ENCODE measurements at regions not wholly inside any gene's neighbourhood (a gene's known extent, or its start where the extent isn't known, plus 50 kb on each side); places are given as distances from the start of the nearest gene placed in this dataset.

DNA sequence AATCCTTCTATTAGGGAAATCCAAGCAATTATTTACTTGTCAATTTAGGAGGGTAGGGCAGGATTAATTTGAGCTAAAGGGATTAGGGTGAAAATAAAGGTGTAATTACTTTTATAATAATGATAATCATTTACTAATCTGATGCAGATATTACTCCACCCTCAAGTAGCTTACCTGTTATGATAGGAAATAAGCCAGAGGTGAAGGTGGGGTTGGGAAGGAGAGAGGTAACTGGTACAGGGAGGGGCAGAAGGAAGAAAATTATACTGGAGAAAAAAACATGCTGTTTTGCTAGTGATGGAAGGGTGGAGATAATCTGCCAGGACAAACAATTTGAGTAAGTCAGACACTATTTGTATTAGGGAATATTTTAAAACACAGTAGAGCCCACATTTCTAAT is 157.7 kb downstream of the BARX2 start:
- TF ChIP-seq CTCF (IDR thresholded peaks at IDR 0.05) (no peak), POLR2A (IDR thresholded peaks at IDR 0.05) (no peak)
